ENCODE measurements at regions not wholly inside any gene's neighbourhood (a gene's known extent, or its start where the extent isn't known, plus 50 kb on each side); places are given as distances from the start of the nearest gene placed in this dataset.

DNA sequence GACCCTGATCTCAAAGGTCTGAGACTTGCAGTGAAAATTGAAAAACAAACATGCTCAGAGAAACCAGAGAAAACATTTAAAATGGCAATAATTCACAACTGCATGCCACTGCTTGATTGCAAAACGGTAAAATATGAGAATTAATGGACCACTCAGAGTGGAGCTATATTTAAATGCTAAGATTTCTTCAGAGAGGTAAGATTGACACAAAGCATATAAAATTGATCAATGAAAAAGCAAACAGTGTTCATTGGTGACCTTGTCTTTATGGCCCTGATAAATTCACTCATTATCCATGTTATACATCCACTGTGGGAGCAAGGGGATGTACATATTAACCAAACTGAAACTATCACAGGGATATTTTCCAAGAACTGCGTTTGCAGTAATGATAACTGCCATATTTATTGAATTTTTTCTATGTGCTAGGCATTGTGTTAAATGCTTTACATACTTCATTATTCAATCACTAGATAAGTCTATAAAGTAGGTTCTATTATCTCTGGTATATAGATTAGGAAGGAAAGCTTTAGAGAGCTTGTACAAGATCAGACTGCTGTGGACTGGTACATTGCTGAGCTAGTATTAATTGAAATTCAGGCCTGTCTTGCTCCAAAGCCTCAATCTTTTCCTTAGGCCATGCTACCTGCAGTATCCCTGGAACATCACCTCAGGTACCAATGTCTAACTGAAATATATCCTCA lies 113.9 kb upstream of the LMO3 start:
- no peak for DNase-seq

DNA sequence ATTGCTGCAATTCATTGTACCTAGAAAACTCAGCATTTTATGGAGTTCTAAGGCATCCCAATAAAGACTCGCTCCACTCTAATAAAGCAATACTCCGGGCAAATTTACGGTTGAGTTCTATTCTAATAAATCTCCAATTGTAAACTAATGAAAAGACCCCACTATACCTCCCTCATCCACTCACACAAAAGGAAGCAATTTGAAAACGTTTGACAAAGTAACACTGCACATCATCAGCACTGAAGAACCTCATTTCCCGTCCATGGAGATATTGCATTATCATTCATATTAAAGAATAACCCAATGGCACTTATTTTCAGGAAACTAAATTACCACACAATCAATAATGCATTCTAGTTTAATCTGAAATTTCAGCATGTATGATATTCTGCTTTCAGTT lies 111.0 kb upstream of the LMO3 start:
- DNase-seq, result no peak

- no peak for DNase-seq
Measured at GRCh38 chr12:16692099-16692498, 86.1 kb upstream of the LMO3 start.

DNA sequence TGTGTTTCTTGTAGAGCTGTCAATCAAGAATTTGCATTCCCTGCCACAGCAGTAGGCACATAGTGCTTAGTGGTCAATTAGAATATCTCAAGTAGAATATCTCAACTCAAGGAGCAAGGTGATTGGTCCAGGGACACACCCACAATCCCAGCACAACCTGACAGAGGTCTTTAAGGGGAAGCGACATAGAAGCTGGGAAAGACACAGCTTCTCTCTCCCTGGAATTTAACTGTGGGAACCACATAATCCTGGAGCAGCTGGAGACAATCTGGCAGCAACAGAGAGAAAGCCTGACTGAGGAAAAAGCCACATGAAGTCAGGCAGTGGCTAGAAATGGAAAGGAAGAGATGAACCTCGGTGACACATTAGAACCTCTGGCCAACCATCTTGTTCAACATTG lies 85.7 kb upstream of the LMO3 start:
- DNase-seq, result no peak

- DNase-seq, result no peak
Measured at GRCh38 chr12:16688200-16688599, 82.2 kb upstream of the LMO3 start.

GRCh38 chr12:16685107-16685506 lies 79.1 kb upstream of the LMO3 start:
- no peak for DNase-seq

DNA sequence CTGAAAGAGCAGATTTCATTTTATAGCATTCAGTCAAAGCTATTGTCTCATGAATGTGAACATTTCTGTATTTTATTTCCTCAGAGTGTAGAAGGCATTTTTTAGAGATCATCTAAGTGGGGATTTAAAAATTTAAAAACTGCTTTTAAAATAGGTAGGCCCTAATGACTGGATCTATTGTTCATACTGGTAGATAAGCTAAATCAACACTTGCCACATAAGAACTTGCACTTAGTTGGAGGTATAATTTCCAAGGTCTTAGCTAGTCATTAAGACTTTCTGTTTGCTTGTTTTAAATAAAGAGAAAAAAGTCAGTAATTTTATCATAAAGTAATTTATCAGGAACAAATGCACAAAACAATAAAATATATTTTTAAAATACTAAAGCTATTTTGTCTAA lies 75.2 kb upstream of the LMO3 start:
- DNase-seq, result no peak

- no peak for DNase-seq
Measured at GRCh38 chr12:16675438-16675837, 69.5 kb upstream of the LMO3 start.

- no peak for DNase-seq
Measured at GRCh38 chr12:16674885-16675284, 68.9 kb upstream of the LMO3 start.

- no peak for DNase-seq
Measured at GRCh38 chr12:16670456-16671050, 64.6 kb upstream of the LMO3 start.

DNA sequence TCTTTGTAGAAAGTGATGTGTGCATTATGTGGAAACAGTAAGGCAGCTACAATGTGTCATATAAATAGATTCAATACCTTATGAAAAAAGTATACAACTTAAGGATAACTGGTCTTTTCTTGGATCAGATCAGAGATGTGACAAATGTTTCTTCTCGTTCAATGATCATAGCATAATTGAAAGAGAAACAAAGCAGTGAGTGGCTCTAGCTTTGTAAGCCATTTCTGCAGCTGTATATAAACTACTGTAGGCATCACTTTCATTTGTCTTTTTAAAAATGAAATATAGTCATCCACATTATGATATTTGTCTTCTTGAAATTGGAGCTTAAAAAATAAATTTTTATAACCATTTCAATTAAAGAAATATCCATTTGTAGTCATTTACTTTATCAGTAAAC lies 63.8 kb upstream of the LMO3 start:
- no peak for DNase-seq

DNA sequence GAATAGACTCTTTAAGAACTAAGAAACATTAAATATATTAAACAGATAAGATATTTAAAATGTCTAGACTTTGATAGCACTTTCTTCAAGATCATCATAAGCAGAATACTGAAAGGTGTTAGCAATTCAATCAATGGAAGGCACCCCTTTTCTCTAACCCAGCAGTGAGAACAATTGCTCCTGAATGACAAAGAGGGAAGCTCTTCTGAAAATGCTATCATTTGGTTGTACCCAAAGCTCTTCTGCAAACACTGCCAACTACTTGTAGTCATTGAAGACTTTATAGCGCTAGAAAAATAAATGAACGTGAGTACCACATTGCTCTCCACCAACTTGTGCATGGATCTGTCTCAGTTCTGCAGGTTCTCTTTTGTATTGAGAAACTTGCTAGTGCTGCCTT lies 62.2 kb upstream of the LMO3 start:
- no peak for DNase-seq

DNA sequence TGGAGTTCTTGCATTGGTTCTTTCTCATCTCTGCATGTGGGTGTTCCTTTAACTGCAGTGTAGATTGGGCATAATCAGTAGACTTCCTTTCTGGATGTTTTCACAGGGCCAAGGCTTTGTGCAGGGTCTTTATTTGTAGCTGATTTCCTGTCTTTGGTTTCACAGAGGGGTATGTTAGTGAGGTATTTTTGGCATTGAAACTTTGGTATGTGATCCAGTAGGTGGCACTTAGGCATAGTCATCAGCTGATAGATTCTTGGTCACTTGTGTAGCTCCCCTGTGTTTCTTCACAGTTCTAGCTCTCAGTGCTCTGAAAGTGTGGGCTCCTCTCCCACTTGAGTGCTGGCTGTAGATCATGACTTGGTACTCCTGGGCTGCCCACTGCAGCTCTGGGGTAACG lies 52.7 kb upstream of the LMO3 start:
- no peak for DNase-seq

Measured in nucleus accumbens (tissue), 56 donors.